ENCODE measurements at regions not wholly inside any gene's neighbourhood (a gene's known extent, or its start where the extent isn't known, plus 50 kb on each side); places are given as distances from the start of the nearest gene placed in this dataset.

DNA sequence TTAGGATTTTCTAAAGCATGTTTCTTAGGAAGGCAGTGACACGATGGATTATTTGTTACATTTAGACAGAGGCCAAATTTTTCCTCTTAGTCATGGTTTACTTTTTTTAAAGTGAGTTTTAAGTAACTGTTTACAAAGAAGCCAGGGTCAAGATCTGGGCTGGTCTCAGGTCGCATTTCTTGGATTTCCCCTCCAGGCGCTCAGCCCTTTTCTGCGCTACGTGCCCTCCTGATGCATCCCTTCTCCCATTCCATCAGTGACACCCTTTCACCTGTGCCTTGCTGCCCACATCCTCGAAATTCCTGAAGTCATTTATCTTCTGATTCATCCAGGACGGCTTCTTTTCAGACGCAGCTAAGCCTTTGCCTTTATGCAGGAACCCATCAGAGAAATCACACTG, 330.3 kb downstream of the IRX1 start (continued):
- TF ChIP-seq, protein P1, sequence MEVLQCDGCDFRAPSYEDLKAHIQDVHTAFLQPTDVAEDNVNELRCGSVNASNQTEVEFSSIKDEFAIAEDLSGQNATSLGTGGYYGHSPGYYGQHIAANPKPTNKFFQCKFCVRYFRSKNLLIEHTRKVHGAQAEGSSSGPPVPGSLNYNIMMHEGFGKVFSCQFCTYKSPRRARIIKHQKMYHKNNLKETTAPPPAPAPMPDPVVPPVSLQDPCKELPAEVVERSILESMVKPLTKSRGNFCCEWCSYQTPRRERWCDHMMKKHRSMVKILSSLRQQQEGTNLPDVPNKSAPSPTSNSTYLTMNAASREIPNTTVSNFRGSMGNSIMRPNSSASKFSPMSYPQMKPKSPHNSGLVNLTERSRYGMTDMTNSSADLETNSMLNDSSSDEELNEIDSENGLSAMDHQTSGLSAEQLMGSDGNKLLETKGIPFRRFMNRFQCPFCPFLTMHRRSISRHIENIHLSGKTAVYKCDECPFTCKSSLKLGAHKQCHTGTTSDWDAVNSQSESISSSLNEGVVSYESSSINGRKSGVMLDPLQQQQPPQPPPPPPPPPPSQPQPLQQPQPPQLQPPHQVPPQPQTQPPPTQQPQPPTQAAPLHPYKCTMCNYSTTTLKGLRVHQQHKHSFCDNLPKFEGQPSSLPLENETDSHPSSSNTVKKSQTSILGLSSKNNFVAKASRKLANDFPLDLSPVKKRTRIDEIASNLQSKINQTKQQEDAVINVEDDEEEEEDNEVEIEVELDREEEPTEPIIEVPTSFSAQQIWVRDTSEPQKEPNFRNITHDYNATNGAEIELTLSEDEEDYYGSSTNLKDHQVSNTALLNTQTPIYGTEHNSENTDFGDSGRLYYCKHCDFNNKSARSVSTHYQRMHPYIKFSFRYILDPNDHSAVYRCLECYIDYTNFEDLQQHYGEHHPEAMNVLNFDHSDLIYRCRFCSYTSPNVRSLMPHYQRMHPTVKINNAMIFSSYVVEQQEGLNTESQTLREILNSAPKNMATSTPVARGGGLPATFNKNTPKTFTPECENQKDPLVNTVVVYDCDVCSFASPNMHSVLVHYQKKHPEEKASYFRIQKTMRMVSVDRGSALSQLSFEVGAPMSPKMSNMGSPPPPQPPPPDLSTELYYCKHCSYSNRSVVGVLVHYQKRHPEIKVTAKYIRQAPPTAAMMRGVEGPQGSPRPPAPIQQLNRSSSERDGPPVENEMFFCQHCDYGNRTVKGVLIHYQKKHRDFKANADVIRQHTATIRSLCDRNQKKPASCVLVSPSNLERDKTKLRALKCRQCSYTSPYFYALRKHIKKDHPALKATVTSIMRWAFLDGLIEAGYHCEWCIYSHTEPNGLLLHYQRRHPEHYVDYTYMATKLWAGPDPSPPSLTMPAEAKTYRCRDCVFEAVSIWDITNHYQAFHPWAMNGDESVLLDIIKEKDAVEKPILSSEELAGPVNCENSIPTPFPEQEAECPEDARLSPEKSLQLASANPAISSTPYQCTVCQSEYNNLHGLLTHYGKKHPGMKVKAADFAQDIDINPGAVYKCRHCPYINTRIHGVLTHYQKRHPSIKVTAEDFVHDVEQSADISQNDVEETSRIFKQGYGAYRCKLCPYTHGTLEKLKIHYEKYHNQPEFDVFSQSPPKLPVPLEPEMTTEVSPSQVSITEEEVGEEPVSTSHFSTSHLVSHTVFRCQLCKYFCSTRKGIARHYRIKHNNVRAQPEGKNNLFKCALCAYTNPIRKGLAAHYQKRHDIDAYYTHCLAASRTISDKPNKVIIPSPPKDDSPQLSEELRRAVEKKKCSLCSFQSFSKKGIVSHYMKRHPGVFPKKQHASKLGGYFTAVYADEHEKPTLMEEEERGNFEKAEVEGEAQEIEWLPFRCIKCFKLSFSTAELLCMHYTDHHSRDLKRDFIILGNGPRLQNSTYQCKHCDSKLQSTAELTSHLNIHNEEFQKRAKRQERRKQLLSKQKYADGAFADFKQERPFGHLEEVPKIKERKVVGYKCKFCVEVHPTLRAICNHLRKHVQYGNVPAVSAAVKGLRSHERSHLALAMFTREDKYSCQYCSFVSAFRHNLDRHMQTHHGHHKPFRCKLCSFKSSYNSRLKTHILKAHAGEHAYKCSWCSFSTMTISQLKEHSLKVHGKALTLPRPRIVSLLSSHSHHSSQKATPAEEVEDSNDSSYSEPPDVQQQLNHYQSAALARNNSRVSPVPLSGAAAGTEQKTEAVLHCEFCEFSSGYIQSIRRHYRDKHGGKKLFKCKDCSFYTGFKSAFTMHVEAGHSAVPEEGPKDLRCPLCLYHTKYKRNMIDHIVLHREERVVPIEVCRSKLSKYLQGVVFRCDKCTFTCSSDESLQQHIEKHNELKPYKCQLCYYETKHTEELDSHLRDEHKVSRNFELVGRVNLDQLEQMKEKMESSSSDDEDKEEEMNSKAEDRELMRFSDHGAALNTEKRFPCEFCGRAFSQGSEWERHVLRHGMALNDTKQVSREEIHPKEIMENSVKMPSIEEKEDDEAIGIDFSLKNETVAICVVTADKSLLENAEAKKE (CRISPR knock-in tag; IDR thresholded peaks at IDR 0.05) = no peak
- no peak for TF ChIP-seq EZH2 (IDR thresholded peaks at IDR 0.05; ENCODE audit: low read depth, unreplicated experiment)
- TF ChIP-seq, protein P2, sequence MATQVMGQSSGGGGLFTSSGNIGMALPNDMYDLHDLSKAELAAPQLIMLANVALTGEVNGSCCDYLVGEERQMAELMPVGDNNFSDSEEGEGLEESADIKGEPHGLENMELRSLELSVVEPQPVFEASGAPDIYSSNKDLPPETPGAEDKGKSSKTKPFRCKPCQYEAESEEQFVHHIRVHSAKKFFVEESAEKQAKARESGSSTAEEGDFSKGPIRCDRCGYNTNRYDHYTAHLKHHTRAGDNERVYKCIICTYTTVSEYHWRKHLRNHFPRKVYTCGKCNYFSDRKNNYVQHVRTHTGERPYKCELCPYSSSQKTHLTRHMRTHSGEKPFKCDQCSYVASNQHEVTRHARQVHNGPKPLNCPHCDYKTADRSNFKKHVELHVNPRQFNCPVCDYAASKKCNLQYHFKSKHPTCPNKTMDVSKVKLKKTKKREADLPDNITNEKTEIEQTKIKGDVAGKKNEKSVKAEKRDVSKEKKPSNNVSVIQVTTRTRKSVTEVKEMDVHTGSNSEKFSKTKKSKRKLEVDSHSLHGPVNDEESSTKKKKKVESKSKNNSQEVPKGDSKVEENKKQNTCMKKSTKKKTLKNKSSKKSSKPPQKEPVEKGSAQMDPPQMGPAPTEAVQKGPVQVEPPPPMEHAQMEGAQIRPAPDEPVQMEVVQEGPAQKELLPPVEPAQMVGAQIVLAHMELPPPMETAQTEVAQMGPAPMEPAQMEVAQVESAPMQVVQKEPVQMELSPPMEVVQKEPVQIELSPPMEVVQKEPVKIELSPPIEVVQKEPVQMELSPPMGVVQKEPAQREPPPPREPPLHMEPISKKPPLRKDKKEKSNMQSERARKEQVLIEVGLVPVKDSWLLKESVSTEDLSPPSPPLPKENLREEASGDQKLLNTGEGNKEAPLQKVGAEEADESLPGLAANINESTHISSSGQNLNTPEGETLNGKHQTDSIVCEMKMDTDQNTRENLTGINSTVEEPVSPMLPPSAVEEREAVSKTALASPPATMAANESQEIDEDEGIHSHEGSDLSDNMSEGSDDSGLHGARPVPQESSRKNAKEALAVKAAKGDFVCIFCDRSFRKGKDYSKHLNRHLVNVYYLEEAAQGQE (IDR thresholded peaks at IDR 0.05; ENCODE audit: unreplicated experiment) = no peak
- TF ChIP-seq, protein P3, sequence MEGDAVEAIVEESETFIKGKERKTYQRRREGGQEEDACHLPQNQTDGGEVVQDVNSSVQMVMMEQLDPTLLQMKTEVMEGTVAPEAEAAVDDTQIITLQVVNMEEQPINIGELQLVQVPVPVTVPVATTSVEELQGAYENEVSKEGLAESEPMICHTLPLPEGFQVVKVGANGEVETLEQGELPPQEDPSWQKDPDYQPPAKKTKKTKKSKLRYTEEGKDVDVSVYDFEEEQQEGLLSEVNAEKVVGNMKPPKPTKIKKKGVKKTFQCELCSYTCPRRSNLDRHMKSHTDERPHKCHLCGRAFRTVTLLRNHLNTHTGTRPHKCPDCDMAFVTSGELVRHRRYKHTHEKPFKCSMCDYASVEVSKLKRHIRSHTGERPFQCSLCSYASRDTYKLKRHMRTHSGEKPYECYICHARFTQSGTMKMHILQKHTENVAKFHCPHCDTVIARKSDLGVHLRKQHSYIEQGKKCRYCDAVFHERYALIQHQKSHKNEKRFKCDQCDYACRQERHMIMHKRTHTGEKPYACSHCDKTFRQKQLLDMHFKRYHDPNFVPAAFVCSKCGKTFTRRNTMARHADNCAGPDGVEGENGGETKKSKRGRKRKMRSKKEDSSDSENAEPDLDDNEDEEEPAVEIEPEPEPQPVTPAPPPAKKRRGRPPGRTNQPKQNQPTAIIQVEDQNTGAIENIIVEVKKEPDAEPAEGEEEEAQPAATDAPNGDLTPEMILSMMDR (conservative IDR thresholded peaks at IDR 0.05; ENCODE audit: low read depth in 2 of 2) = no peak
- no peak for TF ChIP-seq ZNF114 (CRISPR knock-in tag; IDR thresholded peaks at IDR 0.05)
- no peak for TF ChIP-seq CREB1 (CRISPR knock-in tag; IDR thresholded peaks at IDR 0.05; ENCODE audit: low read depth)

All from GM23338 (cell line).